SK-N-MC (cell line): ENCODE measurements at regions not wholly inside any gene's neighbourhood (a gene's known extent, or its start where the extent isn't known, plus 50 kb on each side); places are given as distances from the start of the nearest gene placed in this dataset.

Source experiments
- EZH2 ChIP-seq: fragments of 200-600 bp; sonication (generic); IDR thresholded peaks from one replicate; pipeline ENCODE4 v1.6.1; 2017; ENCODE audit warnings: antibody characterized with exemption
- POLR2AphosphoS5 ChIP-seq: IDR thresholded peaks from 2 replicates; pipeline ENCODE4 v1.6.1; 2012; ENCODE audit warnings: mild to moderate bottlenecking, low read depth, low read length, borderline replicate concordance

DNA sequence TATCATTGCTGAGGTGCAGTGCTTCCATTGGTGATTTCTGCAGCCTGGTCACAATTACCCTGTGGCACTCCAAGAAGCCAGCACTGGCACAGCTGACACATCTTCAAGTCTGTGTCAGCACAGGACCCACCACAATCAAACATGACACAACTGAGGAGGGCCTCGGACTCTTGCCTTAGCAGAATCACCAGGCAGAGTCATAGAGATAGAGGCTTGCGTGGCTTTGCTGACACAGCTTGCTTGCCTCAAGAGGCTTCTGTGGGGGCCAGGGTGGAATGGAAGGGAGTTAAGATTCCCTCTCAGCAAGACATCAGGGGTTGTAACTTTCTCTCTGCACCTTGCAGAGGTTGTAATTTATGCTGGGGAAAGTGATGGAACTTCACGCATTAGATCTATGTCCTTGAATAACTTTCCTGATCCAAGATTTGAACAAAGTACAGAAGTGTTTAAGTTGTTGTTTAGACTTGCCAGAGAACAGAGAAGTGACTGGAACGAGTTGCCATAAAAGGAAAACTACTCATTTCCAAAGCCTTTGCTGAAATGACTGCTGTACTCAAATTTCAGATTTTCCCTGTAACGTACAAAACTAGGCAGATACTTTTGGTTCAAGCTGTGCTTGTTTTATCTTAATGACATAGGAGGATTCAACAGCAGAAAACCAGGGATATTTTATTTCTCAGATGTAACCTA lies 170.7 kb downstream of the DIPK2A start:
- no peak for TF ChIP-seq EZH2
- no peak for TF ChIP-seq POLR2AphosphoS5
